GM12878 (cell line): ENCODE measurements at regions not wholly inside any gene's neighbourhood (a gene's known extent, or its start where the extent isn't known, plus 50 kb on each side); places are given as distances from the start of the nearest gene placed in this dataset.

Experiments used
- ATAC-seq: fragments of 200-7000 bp; cut with Tn5 transposase; 3 replicates; pipeline ENCODE4 v1.9.1; 2020; ENCODE audit warnings: mild to moderate bottlenecking, moderate library complexity
- BruUV-seq: library from RNA; stranded (reverse); fragments of 400-500 nt; replicated peaks from 2 replicates; lab custom pipeline; 2021; lab: Mats Ljungman, UMichigan
- CTCF ChIA-PET: fragments of 300-600 bp; sonication (Branson Sonifier 250); formaldehyde crosslinking; extraction: SDS; loops from one replicate; lab custom pipeline; 2021; ENCODE audit warnings: inconsistent platforms; lab: Yijun Ruan, JAX
- POLR2A ChIA-PET: fragments of 350-600 bp; formaldehyde crosslinking; extraction: SDS; loops from one replicate; lab custom pipeline; 2021; ENCODE audit warnings: inconsistent platforms; lab: Charles Lee
- RAD21 ChIA-PET: fragments of 300-600 bp; sonication (Branson Sonifier 250); formaldehyde crosslinking; loops from one replicate; lab custom pipeline; 2023; ENCODE audit warnings: antibody characterized with exemption; ENCODE audit not compliant: unreplicated experiment; lab: Charles Lee
- SMC1A ChIA-PET: fragments of 300-600 bp; sonication (Branson Sonifier 250); formaldehyde crosslinking; loops from one replicate; lab custom pipeline; 2023; ENCODE audit not compliant: unreplicated experiment, uncharacterized antibody; lab: Charles Lee
- DNase-seq: peaks from one replicate; pipeline ENCODE4 v3.0.0-alpha.2; 2011; ENCODE audit warnings: low read depth, low spot score
- FAIRE-seq: peaks from 3 replicates; lab custom pipeline; 2011; peaks lifted over from hg19 to GRCh38; lab: Jason Lieb, UNC
- H2AFZ ChIP-seq: 2 replicates; pipeline ENCODE4 v1.6.0; 2011; ENCODE audit warnings: low read depth, low read length, control low read depth; ENCODE audit not compliant: control insufficient read depth
- H3K27ac ChIP-seq: 2 replicates; pipeline ENCODE4 v1.5.1; 2011; ENCODE audit warnings: control low read depth; ENCODE audit not compliant: control insufficient read depth, insufficient read depth
- H3K27me3 ChIP-seq, 2 experiments: replicated peaks in 1 of 2; 2 replicates each; pipeline versions ENCODE4 v1.6.0 to v1.6.1; 2011; ENCODE audit warnings: low read length in 1 of 2; ENCODE audit not compliant: control insufficient read depth in 2 of 2, insufficient read depth in 2 of 2
- H3K36me3 ChIP-seq, 2 experiments: 2 replicates each; pipeline ENCODE4 v1.5.1; 2011; ENCODE audit warnings: low read length in 1 of 2; ENCODE audit not compliant: control insufficient read depth in 2 of 2, insufficient read depth in 2 of 2
- H3K4me1 ChIP-seq: 2 replicates; pipeline ENCODE4 v1.6.1; 2011; ENCODE audit warnings: mild to moderate bottlenecking, low read length, moderate library complexity, mixed read lengths; ENCODE audit not compliant: control insufficient read depth, insufficient read depth
- H3K4me2 ChIP-seq: 2 replicates; pipeline ENCODE4 v1.6.0; 2011; ENCODE audit warnings: control low read depth; ENCODE audit not compliant: control insufficient read depth, insufficient read depth
- H3K4me3 ChIP-seq: fragments of 200-600 bp; sonication (generic); 2 replicates; pipeline ENCODE4 v1.5.1; 2016
- H3K79me2 ChIP-seq: 2 replicates; pipeline ENCODE4 v1.6.0; 2011; ENCODE audit warnings: low read length; ENCODE audit not compliant: control insufficient read depth, insufficient read depth
- H3K9ac ChIP-seq: 2 replicates; pipeline ENCODE4 v1.8.0; 2011; ENCODE audit warnings: low read length, control low read depth, mixed read lengths; ENCODE audit not compliant: control insufficient read depth, insufficient read depth
- H3K9me3 ChIP-seq: replicated peaks from 3 replicates; pipeline ENCODE4 v1.5.1; 2011; ENCODE audit warnings: mild to moderate bottlenecking, low read length; ENCODE audit not compliant: control insufficient read depth, insufficient read depth
- H4K20me1 ChIP-seq: 2 replicates; pipeline ENCODE4 v1.6.0; 2011; ENCODE audit not compliant: control insufficient read depth, insufficient read depth
- BMI1 ChIP-seq: fragments of 450-650 bp; IDR thresholded peaks from 2 replicates; pipeline ENCODE4 v1.6.1; 2016; ENCODE audit warnings: mild to moderate bottlenecking, moderate library complexity, borderline replicate concordance
- CBX5 ChIP-seq: sonication (generic); IDR thresholded peaks from 2 replicates; pipeline ENCODE4 v1.6.1; 2016; ENCODE audit warnings: low read depth, moderate library complexity, mild to moderate bottlenecking, inconsistent platforms
- CHD2 ChIP-seq: IDR thresholded peaks from 2 replicates; pipeline ENCODE4 v1.6.1; 2011; ENCODE audit warnings: low read depth, low read length, improper control_type of control experiment, borderline replicate concordance
- EGR1 ChIP-seq, 2 experiments: IDR thresholded peaks; 1 replicate in 1 of 2; 2 replicates in 1 of 2; pipeline ENCODE4 v1.6.1; 2011 to 2012; ENCODE audit warnings: low read depth in 2 of 2, low read length in 2 of 2, borderline replicate concordance in 1 of 2, mild to moderate bottlenecking in 1 of 2, moderate library complexity in 1 of 2
- HDAC2 ChIP-seq: fragments of 200-600 bp; sonication (generic); IDR thresholded peaks from 2 replicates; pipeline ENCODE4 v1.6.1; 2017
- HDAC6 ChIP-seq: fragments of 200-600 bp; sonication (generic); IDR thresholded peaks from one replicate; pipeline ENCODE4 v1.8.0; 2017; ENCODE audit warnings: antibody characterized with exemption; ENCODE audit not compliant: unreplicated experiment
- SREBF1 ChIP-seq: IDR thresholded peaks from 2 replicates; pipeline ENCODE4 v1.6.1; 2012; ENCODE audit warnings: mild to moderate bottlenecking, low read length
- STAT1 ChIP-seq: fragments of 450-650 bp; conservative IDR thresholded peaks from 2 replicates; pipeline ENCODE4 v1.6.1; 2014; ENCODE audit warnings: antibody characterized with exemption, mild to moderate bottlenecking
- SUPT20H ChIP-seq: IDR thresholded peaks from 2 replicates; pipeline ENCODE4 v1.6.1; 2011; ENCODE audit warnings: low read depth, mild to moderate bottlenecking, low read length, moderate library complexity, borderline replicate concordance; ENCODE audit not compliant: control insufficient read depth
- TARDBP ChIP-seq: IDR thresholded peaks from 2 replicates; pipeline ENCODE4 v1.6.1; 2016; ENCODE audit warnings: borderline replicate concordance
- WRNIP1 ChIP-seq: IDR thresholded peaks from 2 replicates; pipeline ENCODE4 v1.6.1; 2011; ENCODE audit warnings: low read depth, low read length, improper control_type of control experiment, borderline replicate concordance
- WGBS: methylation state at CpG from one replicate; pipeline ENCODE4 v1.1.6; 2016; ENCODE audit warnings: low lambda C conversion rate; ENCODE audit not compliant: insufficient replicate concordance, insufficient coverage; ENCODE audit errors: missing lambda C conversion rate; 5-methylcytosine and 5-hydroxymethylcytosine counted together
- in situ Hi-C: fragments of 300-500 bp; cut with MboI; formaldehyde crosslinking; loops from 9 replicates; pipeline ENCODE4 v1.14.3; 2018; ENCODE audit warnings: mixed read lengths
- intact Hi-C: fragments of 100-400 bp; cut with micrococcal nuclease; formaldehyde crosslinking; loops from one replicate; pipeline ENCODE4 v1.14.2; 2022; ENCODE audit not compliant: unreplicated experiment
- TF ChIP-seq, protein P1 (sequence below): fragments of 450-650 bp; IDR thresholded peaks from 2 replicates; pipeline ENCODE4 v1.6.1; 2017; ENCODE audit warnings: antibody characterized with exemption, mild to moderate bottlenecking, moderate library complexity
- TF ChIP-seq, protein P2 (sequence below): fragments of 450-650 bp; IDR thresholded peaks from 2 replicates; pipeline ENCODE4 v1.6.1; 2016; ENCODE audit warnings: mild to moderate bottlenecking
- TF ChIP-seq, protein P3 (sequence below): IDR thresholded peaks from 2 replicates; pipeline ENCODE4 v1.6.1; 2011; ENCODE audit warnings: mild to moderate bottlenecking, low read depth, low read length, moderate library complexity; ENCODE audit not compliant: insufficient replicate concordance

DNA sequence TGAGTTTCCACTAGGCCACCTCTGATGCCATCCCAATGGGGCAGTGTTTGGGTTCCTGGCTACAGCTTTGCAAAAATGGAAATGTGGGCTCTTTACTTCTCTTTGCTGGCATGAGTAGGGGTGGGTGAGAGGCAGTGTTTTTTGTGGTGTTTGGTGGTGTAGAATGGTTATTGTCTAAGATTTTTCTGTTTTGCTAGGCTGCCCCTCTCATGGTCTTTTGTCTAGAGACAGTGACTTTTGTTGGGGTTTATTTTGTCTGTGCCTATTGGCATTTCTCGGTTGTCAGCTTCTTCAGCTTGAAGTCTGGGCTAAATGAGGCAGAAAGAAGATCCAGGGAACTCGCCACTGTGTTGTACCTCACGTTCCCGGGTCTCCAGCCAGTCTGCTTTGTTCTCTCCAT is 112.1 kb downstream of the CENPF start:
- no peak for ATAC-seq
- DNase-seq: no peak
- RAD21 ChIA-PET: no interaction called here
- no peaks in the 10 kb centered on the region; a peak in 1 of 4 replicates for H3K27me3 ChIP-seq
- H3K9ac ChIP-seq: no peak overlapping the region
- CTCF ChIA-PET: no interaction called here
- H3K4me2 ChIP-seq: no peak overlapping the region
- FAIRE-seq: no peak
- TF ChIP-seq TARDBP (no peak), SREBF1 (no peak), STAT1 (no peak)
- in situ Hi-C loops (no loop called here), intact Hi-C loops (no loop called here)
- no peaks in the 10 kb centered on the region for H3K4me1 ChIP-seq
- POLR2A ChIA-PET: no interaction called here
- no peaks in the 10 kb centered on the region for H3K36me3 ChIP-seq
- WGBS: 3% methylated on average over 4 of the region's 4 CpGs
- SMC1A ChIA-PET: no interaction called here
- no peak overlapping the region for H3K27ac ChIP-seq
- H3K79me2 ChIP-seq: no peaks in the 10 kb centered on the region
- H2AFZ ChIP-seq: no peak overlapping the region
- H4K20me1 ChIP-seq: no peaks in the 10 kb centered on the region
- no TSS peak for BruUV-seq
- H3K4me3 ChIP-seq: no peak overlapping the region
- no peaks in the 10 kb centered on the region for H3K9me3 ChIP-seq

DNA sequence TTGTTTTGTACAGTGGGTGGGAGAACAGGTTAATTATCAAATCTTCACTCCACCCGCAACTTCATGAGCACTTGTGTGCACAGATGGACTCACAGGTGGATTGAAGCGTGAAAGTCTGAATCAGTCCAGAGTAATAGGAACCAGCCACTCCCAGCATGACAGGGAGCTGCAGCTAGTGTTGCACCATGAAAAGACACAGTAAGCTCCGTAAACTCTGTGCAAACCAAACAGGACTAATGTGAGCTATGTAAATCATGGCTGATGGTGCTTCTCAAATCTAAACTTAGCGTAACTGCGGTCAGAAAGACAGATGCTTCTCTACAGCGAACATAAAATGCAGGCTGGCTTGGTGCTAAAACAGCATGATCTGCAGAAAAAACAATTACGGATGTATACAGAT is 114.4 kb downstream of the CENPF start:
- H2AFZ ChIP-seq: no peak overlapping the region
- 39% methylated on average over 7 of the region's 7 CpGs for WGBS
- TF ChIP-seq SUPT20H: no peak
- no peak for TF ChIP-seq WRNIP1
- TF ChIP-seq, protein P1, sequence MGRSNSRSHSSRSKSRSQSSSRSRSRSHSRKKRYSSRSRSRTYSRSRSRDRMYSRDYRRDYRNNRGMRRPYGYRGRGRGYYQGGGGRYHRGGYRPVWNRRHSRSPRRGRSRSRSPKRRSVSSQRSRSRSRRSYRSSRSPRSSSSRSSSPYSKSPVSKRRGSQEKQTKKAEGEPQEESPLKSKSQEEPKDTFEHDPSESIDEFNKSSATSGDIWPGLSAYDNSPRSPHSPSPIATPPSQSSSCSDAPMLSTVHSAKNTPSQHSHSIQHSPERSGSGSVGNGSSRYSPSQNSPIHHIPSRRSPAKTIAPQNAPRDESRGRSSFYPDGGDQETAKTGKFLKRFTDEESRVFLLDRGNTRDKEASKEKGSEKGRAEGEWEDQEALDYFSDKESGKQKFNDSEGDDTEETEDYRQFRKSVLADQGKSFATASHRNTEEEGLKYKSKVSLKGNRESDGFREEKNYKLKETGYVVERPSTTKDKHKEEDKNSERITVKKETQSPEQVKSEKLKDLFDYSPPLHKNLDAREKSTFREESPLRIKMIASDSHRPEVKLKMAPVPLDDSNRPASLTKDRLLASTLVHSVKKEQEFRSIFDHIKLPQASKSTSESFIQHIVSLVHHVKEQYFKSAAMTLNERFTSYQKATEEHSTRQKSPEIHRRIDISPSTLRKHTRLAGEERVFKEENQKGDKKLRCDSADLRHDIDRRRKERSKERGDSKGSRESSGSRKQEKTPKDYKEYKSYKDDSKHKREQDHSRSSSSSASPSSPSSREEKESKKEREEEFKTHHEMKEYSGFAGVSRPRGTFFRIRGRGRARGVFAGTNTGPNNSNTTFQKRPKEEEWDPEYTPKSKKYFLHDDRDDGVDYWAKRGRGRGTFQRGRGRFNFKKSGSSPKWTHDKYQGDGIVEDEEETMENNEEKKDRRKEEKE: no peak
- TF ChIP-seq, protein P2, sequence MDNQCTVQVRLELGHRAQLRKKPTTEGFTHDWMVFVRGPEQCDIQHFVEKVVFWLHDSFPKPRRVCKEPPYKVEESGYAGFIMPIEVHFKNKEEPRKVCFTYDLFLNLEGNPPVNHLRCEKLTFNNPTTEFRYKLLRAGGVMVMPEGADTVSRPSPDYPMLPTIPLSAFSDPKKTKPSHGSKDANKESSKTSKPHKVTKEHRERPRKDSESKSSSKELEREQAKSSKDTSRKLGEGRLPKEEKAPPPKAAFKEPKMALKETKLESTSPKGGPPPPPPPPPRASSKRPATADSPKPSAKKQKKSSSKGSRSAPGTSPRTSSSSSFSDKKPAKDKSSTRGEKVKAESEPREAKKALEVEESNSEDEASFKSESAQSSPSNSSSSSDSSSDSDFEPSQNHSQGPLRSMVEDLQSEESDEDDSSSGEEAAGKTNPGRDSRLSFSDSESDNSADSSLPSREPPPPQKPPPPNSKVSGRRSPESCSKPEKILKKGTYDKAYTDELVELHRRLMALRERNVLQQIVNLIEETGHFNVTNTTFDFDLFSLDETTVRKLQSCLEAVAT: no peak
- no peak for TF ChIP-seq BMI1
- TF ChIP-seq HDAC2: no peak
- TF ChIP-seq, protein P3, sequence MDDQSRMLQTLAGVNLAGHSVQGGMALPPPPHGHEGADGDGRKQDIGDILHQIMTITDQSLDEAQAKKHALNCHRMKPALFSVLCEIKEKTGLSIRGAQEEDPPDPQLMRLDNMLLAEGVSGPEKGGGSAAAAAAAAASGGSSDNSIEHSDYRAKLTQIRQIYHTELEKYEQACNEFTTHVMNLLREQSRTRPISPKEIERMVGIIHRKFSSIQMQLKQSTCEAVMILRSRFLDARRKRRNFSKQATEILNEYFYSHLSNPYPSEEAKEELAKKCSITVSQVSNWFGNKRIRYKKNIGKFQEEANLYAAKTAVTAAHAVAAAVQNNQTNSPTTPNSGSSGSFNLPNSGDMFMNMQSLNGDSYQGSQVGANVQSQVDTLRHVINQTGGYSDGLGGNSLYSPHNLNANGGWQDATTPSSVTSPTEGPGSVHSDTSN: no peak
- TF ChIP-seq CHD2: no peak
- no peak for TF ChIP-seq EGR1 (IDR thresholded peaks at IDR 0.05; ENCODE audit: borderline replicate concordance in 1 of 2, low read depth in 2 of 2, low read length in 2 of 2)
- TF ChIP-seq CBX5: no peak
- TF ChIP-seq HDAC6: no peak

More for the DNA sequence above, 114.4 kb downstream of the CENPF start:
- Histone ChIP-seq H3K27me3 (no peaks in the 10 kb centered on the region; a peak in 1 of 4 replicates), H3K36me3 (no peaks in the 10 kb centered on the region), H3K79me2 (no peaks in the 10 kb centered on the region), H3K4me2 (no peak overlapping the region), H3K4me1 (no peaks in the 10 kb centered on the region), H3K27ac (no peak overlapping the region), H3K4me3 (no peak overlapping the region), H3K9me3 (no peaks in the 10 kb centered on the region), H4K20me1 (no peaks in the 10 kb centered on the region), H3K9ac (no peak overlapping the region)
- in situ Hi-C loops (no loop called here), intact Hi-C loops (no loop called here)
- ATAC-seq (no peak), DNase-seq (no peak), FAIRE-seq (no peak)
- CTCF ChIA-PET: no interaction called here
- POLR2A ChIA-PET: interaction anchor here (0.6 kb wide), 1 partner anchor 956 kb away, joined by 4 read pairs; no protein-coding TSS in a partner anchor
- SMC1A ChIA-PET: no interaction called here
- no TSS peak for BruUV-seq
- RAD21 ChIA-PET: no interaction called here
